Activated naive CD4-positive, alpha-beta T cell treated with Interleukin-2 at 50 U/mL for 16 hours (primary cell): ENCODE measurements at regions not wholly inside any gene's neighbourhood (a gene's known extent, or its start where the extent isn't known, plus 50 kb on each side); places are given as distances from the start of the nearest gene placed in this dataset.

ENCODE experiments used
- DNase-seq: peaks from one replicate; pipeline ENCODE4 v3.0.0-alpha.2; 2020

GRCh38 chr16:55938126-55938525 lies 63.0 kb upstream of the CES5A start:
- DNase-seq = no peak

GRCh38 chr16:55933038-55933437 lies 57.9 kb upstream of the CES5A start:
- no peak for DNase-seq

GRCh38 chr16:55930036-55930435 lies 54.9 kb upstream of the CES5A start:
- no peak for DNase-seq

DNA sequence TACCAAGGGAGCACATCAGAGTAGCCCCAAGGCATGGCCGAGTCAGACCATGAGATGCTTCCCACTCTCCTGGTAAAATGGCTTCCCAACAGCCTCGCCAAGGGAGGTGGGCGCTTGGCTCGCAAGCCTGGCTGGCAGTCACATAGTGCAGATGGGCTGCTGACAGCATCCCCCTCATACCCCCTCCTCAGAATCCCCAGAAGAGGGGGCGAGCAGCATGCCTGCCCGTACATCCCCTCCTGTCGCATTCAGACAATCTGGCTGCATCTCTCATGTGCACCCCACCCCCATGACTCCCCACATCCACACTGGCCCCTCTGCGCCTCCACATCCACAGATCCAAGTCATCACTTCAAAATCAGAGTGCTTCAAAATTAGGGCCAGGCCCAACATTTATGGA lies 54.0 kb upstream of the CES5A start:
- DNase-seq = no peak

DNA sequence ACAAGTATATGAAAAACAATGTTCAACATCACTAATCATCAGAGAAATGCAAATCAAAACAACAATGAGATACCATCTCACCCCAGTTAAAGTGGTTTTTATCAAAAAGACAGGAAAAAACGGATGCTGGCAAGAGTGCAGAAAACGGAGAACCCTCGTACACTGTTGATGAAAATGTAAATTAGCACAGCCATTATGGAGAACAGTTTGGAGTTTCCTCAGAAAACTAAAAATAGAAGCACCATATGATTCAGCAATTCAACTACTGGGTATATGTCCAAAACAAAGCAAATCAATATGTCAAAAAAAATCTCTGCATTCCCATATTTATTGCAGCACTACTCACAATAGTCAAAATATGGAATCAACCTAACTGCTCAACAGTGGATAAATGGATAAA lies 50.1 kb upstream of the CES5A start:
- DNase-seq = no peak
